Upper lobe of right lung (tissue), 1 donor: ENCODE measurements at regions not wholly inside any gene's neighbourhood (a gene's known extent, or its start where the extent isn't known, plus 50 kb on each side); places are given as distances from the start of the nearest gene placed in this dataset.

Experiments used
- ATAC-seq: fragments of 200-7000 bp; cut with Tn5 transposase; one replicate; pipeline ENCODE4 v1.9.1; 2020; ENCODE audit warnings: mild to moderate bottlenecking, moderate library complexity
- DNase-seq: peaks from one replicate; pipeline ENCODE4 v3.0.0-alpha.2; 2020
- H3K27ac ChIP-seq: fragments of 200-600 bp; one replicate; pipeline ENCODE4 v1.8.0; 2022
- H3K27me3 ChIP-seq: fragments of 200-600 bp; one replicate; pipeline ENCODE4 v1.8.0; 2022; ENCODE audit warnings: mild to moderate bottlenecking
- H3K36me3 ChIP-seq: fragments of 200-600 bp; one replicate; pipeline ENCODE4 v1.8.0; 2022
- H3K4me1 ChIP-seq: fragments of 200-600 bp; one replicate; pipeline ENCODE4 v1.8.0; 2022
- H3K4me3 ChIP-seq: fragments of 200-600 bp; one replicate; pipeline ENCODE4 v1.8.0; 2022; ENCODE audit warnings: mild to moderate bottlenecking
- H3K9me3 ChIP-seq: fragments of 200-600 bp; one replicate; pipeline ENCODE4 v1.8.0; 2022
- intact Hi-C: fragments of 100-400 bp; cut with DNase I; formaldehyde crosslinking; loops from one replicate; pipeline ENCODE4 v1.11.0; 2022
- TF ChIP-seq, protein P1 (sequence below): fragments of 200-600 bp; IDR thresholded peaks from one replicate; pipeline ENCODE4 v1.8.0; 2022; ENCODE audit warnings: antibody characterized with exemption
- donor health status: DM: no; HTN: yes; CAD: no; lungs with severe emphysema.

DNA sequence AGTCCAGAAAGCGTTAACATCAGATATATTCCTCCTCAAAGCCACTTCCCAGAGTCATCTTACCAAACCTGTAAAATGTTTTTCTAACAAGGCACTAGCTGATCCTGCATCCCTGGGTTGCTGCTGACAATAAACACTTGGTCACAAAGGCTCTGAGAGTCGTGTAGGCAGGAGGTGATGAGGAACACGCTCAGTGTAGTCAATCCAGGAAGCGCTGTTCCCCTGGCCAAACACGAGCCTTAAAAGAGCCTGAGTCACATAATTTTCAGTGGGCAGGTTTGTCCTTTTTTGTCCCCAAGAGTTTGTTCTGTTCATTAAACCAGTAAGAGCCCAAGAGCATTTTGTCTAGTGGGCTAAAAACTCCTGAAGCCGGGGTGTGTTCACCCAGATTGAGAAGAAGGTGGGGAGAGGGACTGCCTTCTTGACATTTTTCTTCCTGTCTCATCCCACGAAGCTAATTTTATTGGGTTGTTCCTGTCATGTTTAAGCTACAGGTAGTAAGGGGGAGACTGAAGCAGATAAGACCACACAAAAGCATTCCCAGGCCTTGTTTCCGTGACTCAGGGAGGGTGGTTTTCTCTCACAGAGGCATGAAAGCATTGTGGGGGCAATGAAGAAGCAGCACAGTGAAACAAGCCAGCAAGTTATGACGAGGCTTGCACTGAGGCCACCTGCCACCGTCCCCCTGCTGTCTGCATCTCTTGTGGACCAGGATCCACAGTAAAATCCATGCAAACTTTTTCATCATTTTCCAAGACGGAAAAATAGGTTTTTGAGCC lies 73.7 kb downstream of the FOXB1 start:
- DNase-seq = no peak
- TF ChIP-seq, protein P1, sequence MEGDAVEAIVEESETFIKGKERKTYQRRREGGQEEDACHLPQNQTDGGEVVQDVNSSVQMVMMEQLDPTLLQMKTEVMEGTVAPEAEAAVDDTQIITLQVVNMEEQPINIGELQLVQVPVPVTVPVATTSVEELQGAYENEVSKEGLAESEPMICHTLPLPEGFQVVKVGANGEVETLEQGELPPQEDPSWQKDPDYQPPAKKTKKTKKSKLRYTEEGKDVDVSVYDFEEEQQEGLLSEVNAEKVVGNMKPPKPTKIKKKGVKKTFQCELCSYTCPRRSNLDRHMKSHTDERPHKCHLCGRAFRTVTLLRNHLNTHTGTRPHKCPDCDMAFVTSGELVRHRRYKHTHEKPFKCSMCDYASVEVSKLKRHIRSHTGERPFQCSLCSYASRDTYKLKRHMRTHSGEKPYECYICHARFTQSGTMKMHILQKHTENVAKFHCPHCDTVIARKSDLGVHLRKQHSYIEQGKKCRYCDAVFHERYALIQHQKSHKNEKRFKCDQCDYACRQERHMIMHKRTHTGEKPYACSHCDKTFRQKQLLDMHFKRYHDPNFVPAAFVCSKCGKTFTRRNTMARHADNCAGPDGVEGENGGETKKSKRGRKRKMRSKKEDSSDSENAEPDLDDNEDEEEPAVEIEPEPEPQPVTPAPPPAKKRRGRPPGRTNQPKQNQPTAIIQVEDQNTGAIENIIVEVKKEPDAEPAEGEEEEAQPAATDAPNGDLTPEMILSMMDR = no peak
- Histone ChIP-seq H3K9me3 (no peaks in the 10 kb centered on the region), H3K27me3 (no peaks in the 10 kb centered on the region), H3K4me3 (no peak overlapping the region), H3K4me1 (no peaks in the 10 kb centered on the region), H3K36me3 (no peaks in the 10 kb centered on the region), H3K27ac (no peak overlapping the region)
- ATAC-seq = no peak
- intact Hi-C loops = no loop called here

- H3K27me3 ChIP-seq = no peaks in the 10 kb centered on the region
- H3K27ac ChIP-seq = no peak overlapping the region
- H3K4me1 ChIP-seq = no peaks in the 10 kb centered on the region
- intact Hi-C loops = no loop called here
- H3K9me3 ChIP-seq = no peaks in the 10 kb centered on the region
- DNase-seq (no peak), ATAC-seq (no peak)
- no peak overlapping the region for H3K4me3 ChIP-seq
- H3K36me3 ChIP-seq = no peaks in the 10 kb centered on the region
- TF ChIP-seq, protein P1 = no peak
These were observed 75.1 kb downstream of the FOXB1 start for GRCh38 chr15:60079210-60079609.

- TF ChIP-seq, protein P1 = no peak
- no peaks in the 10 kb centered on the region for H3K27me3 ChIP-seq
- H3K4me1 ChIP-seq = no peaks in the 10 kb centered on the region
- H3K4me3 ChIP-seq = no peak overlapping the region
- DNase-seq = no peak
- no peaks in the 10 kb centered on the region for H3K36me3 ChIP-seq
- ATAC-seq = no peak
- H3K27ac ChIP-seq = no peak overlapping the region
- intact Hi-C loops = no loop called here
- no peaks in the 10 kb centered on the region for H3K9me3 ChIP-seq
These were observed 77.9 kb downstream of the FOXB1 start for GRCh38 chr15:60081976-60082375.

- DNase-seq (no peak), ATAC-seq (no peak)
- H3K27ac ChIP-seq = no peak overlapping the region
- TF ChIP-seq, protein P1 = no peak
- no peaks in the 10 kb centered on the region for H3K9me3 ChIP-seq
- H3K27me3 ChIP-seq = no peaks in the 10 kb centered on the region
- H3K36me3 ChIP-seq = no peaks in the 10 kb centered on the region
- no peaks in the 10 kb centered on the region for H3K4me1 ChIP-seq
- intact Hi-C loops = no loop called here
- no peak overlapping the region for H3K4me3 ChIP-seq
These were observed 79.2 kb downstream of the FOXB1 start for GRCh38 chr15:60083318-60083717.

GRCh38 chr15:60086681-60087429 lies 82.7 kb downstream of the FOXB1 start:
- Histone ChIP-seq H3K9me3 (no peaks in the 10 kb centered on the region), H3K27ac (no peak overlapping the region), H3K4me3 (no peak overlapping the region), H3K27me3 (no peaks in the 10 kb centered on the region), H3K36me3 (no peaks in the 10 kb centered on the region), H3K4me1 (peaks cover 5% of the 10 kb centered on the region)
- ATAC-seq = no peak
- intact Hi-C loops = no loop called here
- no peak for DNase-seq
- TF ChIP-seq, protein P1 = no peak
